M059J (cell line): ENCODE measurements at regions not wholly inside any gene's neighbourhood (a gene's known extent, or its start where the extent isn't known, plus 50 kb on each side); places are given as distances from the start of the nearest gene placed in this dataset.
A peak's percentile ranks its signal among the peaks of the same experiment; 100 is the strongest.

Experiments
- DNase-seq: peaks from one replicate; pipeline ENCODE4 v3.0.0-alpha.2; 2012; ENCODE audit warnings: low read depth

GRCh38 chr4:17241835-17242234, 270.1 kb downstream of the QDPR start:
- DNase-seq, result no peak

GRCh38 chr4:17238633-17239032, 273.3 kb downstream of the QDPR start:
- DNase-seq, result no peak

GRCh38 chr4:17236686-17237085, 275.2 kb downstream of the QDPR start:
- peak; percentile 74 for DNase-seq

- DNase-seq, result no peak
Observed at GRCh38 chr4:17234678-17235077, 277.2 kb downstream of the QDPR start.

GRCh38 chr4:17232566-17233253, 279.2 kb downstream of the QDPR start:
- peak; percentile 87 for DNase-seq

GRCh38 chr4:17231880-17232475, 279.9 kb downstream of the QDPR start:
- peak; percentile 40 for DNase-seq

- DNase-seq, result peak; percentile 52
Observed at GRCh38 chr4:17230727-17231126, 281.2 kb downstream of the QDPR start.

GRCh38 chr4:17220816-17221215, 291.1 kb downstream of the QDPR start:
- DNase-seq, result no peak

- no peak for DNase-seq
Observed at GRCh38 chr4:17218786-17219185, 293.1 kb downstream of the QDPR start.

- DNase-seq, result no peak
Observed at GRCh38 chr4:17206829-17207801, 304.8 kb downstream of the QDPR start.

GRCh38 chr4:17204908-17205307, 306.5 kb upstream of the LDB2 start:
- DNase-seq, result peak; percentile 44

GRCh38 chr4:17203797-17204196, 305.4 kb upstream of the LDB2 start:
- DNase-seq, result no peak

GRCh38 chr4:17197070-17197469, 298.6 kb upstream of the LDB2 start:
- peak; percentile 22 for DNase-seq

- no peak for DNase-seq
Observed at GRCh38 chr4:17195461-17196275, 297.2 kb upstream of the LDB2 start.

GRCh38 chr4:17194586-17194985, 296.1 kb upstream of the LDB2 start:
- DNase-seq, result peak; percentile 49

- no peak for DNase-seq
Observed at GRCh38 chr4:17189759-17190158, 291.3 kb upstream of the LDB2 start.

- peak; percentile 62 for DNase-seq
Observed at GRCh38 chr4:17189401-17189720, 290.9 kb upstream of the LDB2 start.

GRCh38 chr4:17188547-17189400, 290.3 kb upstream of the LDB2 start:
- no peak for DNase-seq

- DNase-seq, result no peak
Observed at GRCh38 chr4:17188125-17188524, 289.7 kb upstream of the LDB2 start.

GRCh38 chr4:17187003-17187402, 288.6 kb upstream of the LDB2 start:
- peak; percentile 64 for DNase-seq

GRCh38 chr4:17182888-17183287, 284.4 kb upstream of the LDB2 start:
- DNase-seq, result no peak
